Occipital lobe (tissue), 1 donor: ENCODE measurements at regions not wholly inside any gene's neighbourhood (a gene's known extent, or its start where the extent isn't known, plus 50 kb on each side); places are given as distances from the start of the nearest gene placed in this dataset.

ENCODE experiments used
- DNase-seq: peaks from one replicate; lab custom pipeline; 2025; lab: John Stamatoyannopoulos, UW

DNA sequence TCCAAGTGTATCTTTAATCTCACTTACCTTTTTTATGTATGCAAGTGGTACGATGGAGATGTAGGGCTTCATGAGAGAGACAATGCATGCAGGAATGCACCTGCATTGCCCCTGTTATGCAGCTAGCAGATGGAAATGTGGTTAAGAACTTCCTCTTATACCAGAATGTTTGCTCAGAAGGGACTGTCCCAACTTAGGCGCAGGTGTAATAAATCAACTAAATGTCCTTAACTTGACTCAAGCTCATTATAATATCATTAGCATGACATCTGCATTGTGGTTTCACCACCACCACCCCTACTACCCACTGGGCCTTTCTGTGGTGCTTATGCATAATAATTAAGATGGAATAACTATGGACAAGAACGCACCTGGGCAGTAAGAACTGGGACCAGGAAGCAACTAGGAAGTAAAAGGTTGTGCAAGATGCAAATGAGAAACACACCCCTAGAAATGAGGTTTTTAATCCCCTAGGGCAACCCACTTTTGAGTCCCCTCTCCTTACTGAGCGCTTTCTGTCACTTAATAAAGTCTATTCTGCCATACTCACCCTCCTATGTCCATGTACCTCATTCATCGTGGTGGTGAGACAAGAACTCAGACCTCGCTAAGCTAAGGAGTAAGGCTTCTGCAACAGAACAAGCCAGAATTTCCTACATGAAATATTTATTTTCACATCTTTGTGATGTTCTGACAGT is 1103.3 kb upstream of the B3GALT2 start:
- DNase-seq, result no peak

DNA sequence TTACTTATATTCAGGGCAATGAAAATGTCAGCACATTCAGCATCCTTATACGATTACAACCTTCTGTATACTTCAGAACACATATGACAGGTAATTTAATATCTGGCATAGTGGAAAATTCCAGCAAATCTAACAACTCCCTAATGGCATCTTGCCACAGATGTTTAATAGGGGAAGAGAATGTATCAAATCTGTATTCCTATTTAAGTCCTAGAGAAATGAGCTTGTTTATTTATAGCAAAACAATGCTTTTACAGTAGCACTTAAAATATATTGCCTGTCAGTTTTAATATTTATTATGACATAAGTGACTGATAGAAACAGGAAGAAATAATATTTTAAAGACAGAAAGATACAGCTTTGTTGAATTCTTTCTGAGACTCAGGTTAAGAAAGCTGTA is 1101.8 kb upstream of the B3GALT2 start:
- DNase-seq, result no peak

DNA sequence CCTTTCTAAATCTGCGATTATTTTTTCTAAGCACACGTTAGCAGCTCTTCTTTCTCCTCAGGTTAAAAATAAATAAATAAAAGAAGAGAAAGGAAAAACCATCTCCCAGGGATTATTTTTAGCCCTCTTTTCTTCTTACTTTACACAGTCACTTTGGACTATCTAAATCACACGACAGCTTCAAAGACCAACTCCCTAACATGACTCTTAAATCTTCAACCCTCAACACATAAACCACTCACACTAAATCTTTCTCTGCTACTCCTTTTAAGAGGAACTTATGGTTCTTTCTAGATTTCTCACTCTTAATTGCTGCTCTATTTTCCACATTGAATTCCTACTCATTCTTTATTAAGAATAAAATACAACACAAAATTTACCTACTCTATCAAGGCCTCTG is 1095.0 kb upstream of the B3GALT2 start:
- DNase-seq, result no peak

DNA sequence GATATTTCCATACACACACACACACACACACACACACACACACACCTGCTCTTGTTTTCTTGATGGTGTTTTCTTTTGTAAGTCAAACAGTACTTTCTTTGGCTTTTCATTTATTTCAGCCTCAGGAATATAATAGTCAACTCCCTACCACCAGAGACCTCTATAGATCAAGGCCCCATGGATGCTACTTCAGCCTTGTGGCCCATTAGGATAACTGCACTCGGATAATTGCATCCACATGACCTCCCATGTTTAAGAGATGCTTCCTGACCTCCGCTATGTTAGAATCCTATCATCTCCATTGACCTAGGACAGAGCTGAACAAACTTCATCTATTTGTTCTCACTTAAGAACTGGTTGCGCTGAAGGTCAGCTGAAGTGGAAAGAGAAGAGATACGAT is 1094.0 kb upstream of the B3GALT2 start:
- no peak for DNase-seq

DNA sequence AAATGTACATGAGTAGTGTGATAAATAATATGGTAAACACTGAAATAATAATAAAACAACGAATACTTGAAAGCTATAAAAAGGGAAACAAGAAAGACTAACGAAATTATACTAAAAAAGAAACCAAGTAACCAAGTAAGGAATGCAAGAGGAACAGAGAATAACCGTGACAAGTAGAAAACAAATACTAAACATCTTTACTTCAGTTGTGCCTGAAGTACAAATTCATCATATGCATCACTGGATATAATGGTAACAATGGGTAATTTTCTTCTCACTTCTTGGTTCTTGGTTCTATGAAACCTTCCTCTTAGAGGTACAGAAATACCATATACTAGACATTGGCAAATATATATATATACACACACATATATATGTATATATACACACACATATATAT is 1093.6 kb upstream of the B3GALT2 start:
- DNase-seq, result no peak

- no peak for DNase-seq
Measured at GRCh38 chr1:194277927-194278326, 1091.5 kb upstream of the B3GALT2 start.

DNA sequence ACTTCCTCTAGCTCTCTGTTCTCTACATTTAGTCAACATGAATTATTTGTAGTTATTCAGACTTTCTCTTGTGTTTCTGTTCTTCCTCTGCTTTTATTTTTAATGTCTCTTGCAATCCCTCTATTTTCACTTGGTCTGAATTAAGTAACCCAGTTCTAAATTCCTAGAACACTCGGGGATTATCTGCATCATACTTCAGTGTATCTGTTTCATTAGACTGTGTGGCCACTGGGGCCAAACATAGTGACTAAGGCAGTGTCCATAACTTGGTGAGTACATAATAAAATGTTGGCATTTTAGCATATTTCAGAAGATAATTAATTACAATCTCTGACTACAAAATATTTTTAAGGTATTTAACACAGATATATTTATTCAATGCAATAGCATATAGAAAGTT is 1087.2 kb upstream of the B3GALT2 start:
- DNase-seq, result no peak

- no peak for DNase-seq
Measured at GRCh38 chr1:194268839-194269238, 1082.4 kb upstream of the B3GALT2 start.

DNA sequence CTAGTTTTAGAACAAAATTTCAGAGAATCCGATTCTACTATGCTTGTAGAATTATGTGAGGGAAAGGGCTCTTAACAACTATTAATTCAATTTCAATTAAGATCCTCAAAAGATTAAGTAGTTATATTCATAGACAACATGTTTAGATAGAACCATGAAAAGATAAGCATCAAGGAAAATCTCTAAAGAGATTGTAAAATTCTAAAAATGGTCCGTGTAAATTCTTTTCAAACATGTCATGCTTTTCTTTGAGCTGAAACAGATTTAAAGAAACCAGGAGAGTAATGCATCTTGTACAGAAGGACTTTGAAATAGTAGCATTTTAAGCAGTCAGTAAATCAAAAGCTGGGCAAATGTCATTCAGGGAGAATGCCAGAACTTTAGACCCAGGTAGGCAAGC is 1080.6 kb upstream of the B3GALT2 start:
- no peak for DNase-seq

- no peak for DNase-seq
Measured at GRCh38 chr1:194256010-194256409, 1069.6 kb upstream of the B3GALT2 start.

- no peak for DNase-seq
Measured at GRCh38 chr1:194252199-194252598, 1065.8 kb upstream of the B3GALT2 start.

DNA sequence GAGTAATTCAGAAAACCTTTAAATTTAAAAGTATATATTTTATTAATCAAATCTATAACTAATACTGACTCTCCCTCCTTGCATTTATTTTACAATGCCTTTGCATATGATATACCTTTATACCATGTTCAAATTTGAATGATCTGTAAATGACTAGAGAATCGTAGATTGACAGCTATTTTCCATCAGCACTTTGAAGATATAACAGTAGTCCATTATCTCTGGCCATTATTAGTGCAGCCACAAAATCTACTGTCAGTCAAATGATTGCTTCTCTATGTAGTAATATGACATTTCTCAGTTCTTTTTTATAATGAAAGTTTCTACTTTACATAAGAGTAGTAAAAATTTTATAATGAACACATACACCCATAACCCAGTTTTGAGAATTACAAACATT is 1054.8 kb upstream of the B3GALT2 start:
- no peak for DNase-seq

- DNase-seq, result no peak
Measured at GRCh38 chr1:194233069-194233468, 1046.7 kb upstream of the B3GALT2 start.

DNA sequence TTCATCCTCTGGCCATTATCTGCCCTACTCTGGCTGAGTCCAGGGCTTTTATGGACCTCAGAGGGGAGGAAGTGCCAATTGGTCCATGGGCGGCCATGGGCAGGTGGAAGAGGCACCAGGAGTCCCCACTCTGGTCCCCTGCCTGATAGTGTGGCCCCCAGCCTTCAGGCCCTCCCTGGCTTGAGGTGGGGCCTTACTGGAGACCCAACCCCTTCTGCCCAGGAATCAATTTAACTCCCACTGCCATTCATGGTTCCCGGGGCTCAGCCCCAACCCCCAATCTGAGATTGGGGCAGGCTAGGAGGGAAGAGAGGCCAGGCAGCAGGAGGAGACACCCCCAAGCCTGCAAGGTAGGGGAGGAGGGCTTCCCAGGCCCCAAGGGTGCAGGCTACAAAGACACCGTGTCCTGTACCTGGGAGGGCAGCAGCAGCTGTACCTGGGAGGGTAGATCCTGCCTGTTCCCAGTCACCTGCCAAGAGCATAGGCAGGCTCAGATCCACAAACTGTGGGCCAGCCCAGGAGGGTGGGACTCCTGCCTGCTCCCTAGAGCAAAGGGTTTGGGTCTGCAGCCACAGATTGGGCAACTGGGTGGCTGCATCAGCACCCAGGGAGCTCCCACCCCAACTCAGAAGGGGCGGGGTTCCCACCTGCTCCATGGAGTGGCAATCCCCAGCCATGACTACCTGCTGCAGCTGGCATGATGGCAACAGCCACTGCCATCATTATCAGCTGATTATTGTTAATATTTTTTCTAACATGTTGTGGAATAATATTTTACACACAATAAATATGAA is 1044.1 kb upstream of the B3GALT2 start:
- DNase-seq, result no peak

GRCh38 chr1:194228427-194228826 is 1042.0 kb upstream of the B3GALT2 start:
- no peak for DNase-seq

GRCh38 chr1:194227161-194227560 is 1040.7 kb upstream of the B3GALT2 start:
- no peak for DNase-seq

- DNase-seq, result no peak
Measured at GRCh38 chr1:194225821-194226220, 1039.4 kb upstream of the B3GALT2 start.

GRCh38 chr1:194223596-194223995 is 1037.2 kb upstream of the B3GALT2 start:
- DNase-seq, result no peak

DNA sequence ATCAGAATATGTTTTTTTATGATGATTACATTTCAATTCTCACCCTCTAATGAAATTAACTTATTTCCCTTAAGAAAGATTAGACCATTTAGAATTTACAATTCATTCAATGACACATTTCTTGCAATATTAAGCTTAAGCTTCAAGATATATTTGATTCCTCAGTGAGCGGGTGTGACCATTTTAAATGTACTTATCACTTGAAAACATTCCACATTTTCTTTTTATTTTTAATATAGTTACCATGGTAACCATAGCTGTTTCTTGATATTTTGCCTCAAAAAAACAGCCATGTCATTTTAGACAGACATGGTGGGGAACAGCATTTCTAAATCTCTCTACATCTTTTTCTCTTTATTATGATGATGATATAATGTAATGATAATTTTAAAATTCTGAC is 1029.0 kb upstream of the B3GALT2 start:
- DNase-seq, result no peak

DNA sequence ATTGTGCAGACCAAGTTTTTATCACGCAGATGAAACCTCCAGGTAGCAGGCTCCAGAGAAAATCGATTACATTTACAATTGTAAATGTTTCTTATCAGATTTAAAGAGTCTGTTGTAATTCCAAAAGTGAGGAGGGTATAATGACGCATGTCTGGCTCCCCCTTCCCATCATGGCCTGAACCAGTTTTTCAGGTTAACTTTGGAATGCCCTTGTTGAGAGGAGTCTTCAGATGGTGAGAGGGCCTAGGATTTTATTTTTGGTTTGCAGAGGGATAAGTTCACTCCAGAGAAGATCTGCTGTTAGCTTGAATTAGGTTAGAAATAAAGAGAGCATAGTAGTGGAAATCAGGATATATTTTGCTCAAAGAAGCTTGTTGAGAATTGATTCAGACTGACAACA is 1028.3 kb upstream of the B3GALT2 start:
- DNase-seq, result no peak

GRCh38 chr1:194209920-194210319 is 1023.5 kb upstream of the B3GALT2 start:
- DNase-seq, result no peak

- DNase-seq, result no peak
Measured at GRCh38 chr1:194208674-194209073, 1022.3 kb upstream of the B3GALT2 start.

GRCh38 chr1:194196562-194196961 is 1010.1 kb upstream of the B3GALT2 start:
- no peak for DNase-seq
